ENCODE measurements at regions not wholly inside any gene's neighbourhood (a gene's known extent, or its start where the extent isn't known, plus 50 kb on each side); places are given as distances from the start of the nearest gene placed in this dataset.

DNA sequence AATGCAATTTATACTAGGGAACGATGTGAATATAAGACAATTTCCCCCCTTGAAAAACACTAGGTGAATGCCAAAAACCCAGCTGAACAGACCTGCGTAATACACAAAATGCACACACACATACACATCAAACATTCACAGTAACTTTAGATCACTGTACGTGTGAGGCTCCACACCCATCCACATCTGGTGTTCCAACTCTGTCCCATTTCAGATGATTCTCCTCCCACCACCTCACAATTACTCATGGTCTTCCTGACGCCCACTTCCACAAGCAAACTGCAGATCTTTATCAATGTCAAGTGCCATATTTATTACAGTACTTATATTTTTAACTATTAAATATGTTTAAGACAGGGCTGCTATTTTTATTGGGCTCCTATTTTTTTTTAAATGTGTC lies 57.8 kb upstream of the TENM4 start:
- H3K79me2 ChIP-seq (ENCODE audit: insufficient read depth, low read length) = no peaks in the 10 kb centered on the region
- no peak overlapping the region for H2AFZ ChIP-seq (ENCODE audit: low read length)
- H3K27me3 ChIP-seq (ENCODE audit: insufficient read depth, low read length) = no peaks in the 10 kb centered on the region
- H3K4me3 ChIP-seq (ENCODE audit: low read depth, low read length, poor library complexity, severe bottlenecking) = no peak overlapping the region
- H4K20me1 ChIP-seq (ENCODE audit: insufficient read depth, low read length) = no peaks in the 10 kb centered on the region
- no peaks in the 10 kb centered on the region for H3F3A ChIP-seq (ENCODE audit: insufficient read depth, low read length)
- no peaks in the 10 kb centered on the region for H3K36me3 ChIP-seq (ENCODE audit: insufficient read depth, low read length)
- no peak overlapping the region for H3K9ac ChIP-seq (ENCODE audit: low read length)
- H3K9me3 ChIP-seq (ENCODE audit: low read length) = no peaks in the 10 kb centered on the region
- no peaks in the 10 kb centered on the region for H3K4me1 ChIP-seq (ENCODE audit: insufficient read depth, low read length, severe bottlenecking)
- TF ChIP-seq, protein P1, sequence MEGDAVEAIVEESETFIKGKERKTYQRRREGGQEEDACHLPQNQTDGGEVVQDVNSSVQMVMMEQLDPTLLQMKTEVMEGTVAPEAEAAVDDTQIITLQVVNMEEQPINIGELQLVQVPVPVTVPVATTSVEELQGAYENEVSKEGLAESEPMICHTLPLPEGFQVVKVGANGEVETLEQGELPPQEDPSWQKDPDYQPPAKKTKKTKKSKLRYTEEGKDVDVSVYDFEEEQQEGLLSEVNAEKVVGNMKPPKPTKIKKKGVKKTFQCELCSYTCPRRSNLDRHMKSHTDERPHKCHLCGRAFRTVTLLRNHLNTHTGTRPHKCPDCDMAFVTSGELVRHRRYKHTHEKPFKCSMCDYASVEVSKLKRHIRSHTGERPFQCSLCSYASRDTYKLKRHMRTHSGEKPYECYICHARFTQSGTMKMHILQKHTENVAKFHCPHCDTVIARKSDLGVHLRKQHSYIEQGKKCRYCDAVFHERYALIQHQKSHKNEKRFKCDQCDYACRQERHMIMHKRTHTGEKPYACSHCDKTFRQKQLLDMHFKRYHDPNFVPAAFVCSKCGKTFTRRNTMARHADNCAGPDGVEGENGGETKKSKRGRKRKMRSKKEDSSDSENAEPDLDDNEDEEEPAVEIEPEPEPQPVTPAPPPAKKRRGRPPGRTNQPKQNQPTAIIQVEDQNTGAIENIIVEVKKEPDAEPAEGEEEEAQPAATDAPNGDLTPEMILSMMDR (IDR thresholded peaks at IDR 0.05; ENCODE audit: low read length) = no peak
- no peak for TF ChIP-seq EZH2 (IDR thresholded peaks at IDR 0.05; ENCODE audit: borderline replicate concordance, low read length)
- H3K4me2 ChIP-seq (ENCODE audit: low read length) = no peak overlapping the region
- no peak overlapping the region for H3K27ac ChIP-seq (ENCODE audit: low read depth, low read length, poor library complexity, severe bottlenecking)
- no peaks in the 10 kb centered on the region for H3K9me2 ChIP-seq (ENCODE audit: low read depth, low read length)

DNA sequence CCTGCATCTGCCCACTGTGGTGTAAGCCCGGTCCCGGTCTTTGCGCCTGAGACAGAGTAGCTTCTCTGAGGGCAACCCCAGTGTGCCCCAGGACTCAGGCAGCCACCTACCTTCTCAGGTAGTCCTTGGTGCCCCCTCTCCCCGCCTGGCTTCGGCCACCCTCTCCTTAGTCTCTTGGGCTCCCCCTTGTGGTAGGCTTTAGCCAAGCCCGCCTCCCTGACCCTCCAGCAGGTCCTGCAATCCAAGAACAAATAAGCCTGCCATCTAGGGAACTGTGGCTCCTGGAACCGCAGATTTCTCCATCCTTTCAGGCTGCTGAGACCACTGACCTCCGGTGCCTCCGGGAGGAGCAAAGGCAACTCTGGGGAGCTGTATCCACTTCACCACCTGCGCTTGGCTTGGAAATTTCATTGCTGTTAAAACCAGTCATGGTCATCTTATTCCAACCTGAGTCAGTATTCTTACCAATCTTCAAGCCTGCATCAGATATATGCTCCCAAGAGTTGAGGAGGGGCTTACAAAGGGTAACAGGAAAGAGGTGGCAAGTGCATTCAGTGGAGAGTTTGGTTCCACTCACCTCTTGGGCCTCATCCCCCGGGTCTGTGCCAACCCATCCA lies 52.8 kb upstream of the TENM4 start:
- Histone ChIP-seq H3K36me3 (ENCODE audit: insufficient read depth, low read length) (no peaks in the 10 kb centered on the region), H3K9me2 (ENCODE audit: low read depth, low read length) (no peaks in the 10 kb centered on the region), H3K27me3 (ENCODE audit: insufficient read depth, low read length) (no peaks in the 10 kb centered on the region), H3K9me3 (ENCODE audit: low read length) (no peaks in the 10 kb centered on the region), H3K79me2 (ENCODE audit: insufficient read depth, low read length) (no peaks in the 10 kb centered on the region), H3K27ac (ENCODE audit: low read depth, low read length, poor library complexity, severe bottlenecking) (no peak overlapping the region), H3K4me2 (ENCODE audit: low read length) (no peak overlapping the region), H3F3A (ENCODE audit: insufficient read depth, low read length) (no peaks in the 10 kb centered on the region), H3K9ac (ENCODE audit: low read length) (no peak overlapping the region), H2AFZ (ENCODE audit: low read length) (no peak overlapping the region), H3K4me1 (ENCODE audit: insufficient read depth, low read length, severe bottlenecking) (no peaks in the 10 kb centered on the region), H3K4me3 (ENCODE audit: low read depth, low read length, poor library complexity, severe bottlenecking) (no peak overlapping the region), H4K20me1 (ENCODE audit: insufficient read depth, low read length) (no peaks in the 10 kb centered on the region)
- TF ChIP-seq EZH2 (IDR thresholded peaks at IDR 0.05; ENCODE audit: borderline replicate concordance, low read length) = no peak
- TF ChIP-seq, protein P1 (IDR thresholded peaks at IDR 0.05; ENCODE audit: low read length) = peak; percentile 85

DNA sequence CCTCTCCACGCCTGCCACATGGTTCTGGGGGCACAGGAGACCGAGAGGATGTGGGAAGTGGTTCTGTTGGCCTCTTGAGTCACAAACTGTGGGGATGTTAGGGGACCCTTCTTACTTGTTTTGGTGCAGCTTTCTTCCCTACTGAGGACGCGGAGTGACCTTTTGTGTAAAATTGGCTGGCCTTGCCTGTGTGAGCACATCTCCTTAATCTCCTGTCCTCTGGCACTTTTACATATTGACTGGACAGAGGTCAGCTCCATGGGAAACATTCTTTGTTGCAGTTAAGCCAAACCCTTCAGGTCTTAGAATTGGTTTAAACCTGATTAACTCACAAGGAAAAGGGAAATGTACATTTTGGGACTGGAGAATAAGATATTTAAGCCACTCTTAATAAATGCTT lies 51.2 kb upstream of the TENM4 start:
- no peaks in the 10 kb centered on the region for H3K4me1 ChIP-seq (ENCODE audit: insufficient read depth, low read length, severe bottlenecking)
- H3K36me3 ChIP-seq (ENCODE audit: insufficient read depth, low read length) = no peaks in the 10 kb centered on the region
- H2AFZ ChIP-seq (ENCODE audit: low read length) = no peak overlapping the region
- no peaks in the 10 kb centered on the region for H3K27me3 ChIP-seq (ENCODE audit: insufficient read depth, low read length)
- H3F3A ChIP-seq (ENCODE audit: insufficient read depth, low read length) = no peaks in the 10 kb centered on the region
- H3K4me2 ChIP-seq (ENCODE audit: low read length) = no peak overlapping the region
- no peaks in the 10 kb centered on the region for H3K79me2 ChIP-seq (ENCODE audit: insufficient read depth, low read length)
- no peak overlapping the region for H3K9ac ChIP-seq (ENCODE audit: low read length)
- no peaks in the 10 kb centered on the region for H4K20me1 ChIP-seq (ENCODE audit: insufficient read depth, low read length)
- no peak for TF ChIP-seq EZH2 (IDR thresholded peaks at IDR 0.05; ENCODE audit: borderline replicate concordance, low read length)
- TF ChIP-seq, protein P1 (IDR thresholded peaks at IDR 0.05; ENCODE audit: low read length) = no peak
- no peaks in the 10 kb centered on the region for H3K9me3 ChIP-seq (ENCODE audit: low read length)
- no peak overlapping the region for H3K4me3 ChIP-seq (ENCODE audit: low read depth, low read length, poor library complexity, severe bottlenecking)
- no peaks in the 10 kb centered on the region for H3K9me2 ChIP-seq (ENCODE audit: low read depth, low read length)
- H3K27ac ChIP-seq (ENCODE audit: low read depth, low read length, poor library complexity, severe bottlenecking) = no peak overlapping the region

Data from OCI-LY1 (cell line).